Ascending aorta (tissue), 2 donors: ENCODE measurements at regions not wholly inside any gene's neighbourhood (a gene's known extent, or its start where the extent isn't known, plus 50 kb on each side); places are given as distances from the start of the nearest gene placed in this dataset.
A peak's percentile ranks its signal among the peaks of the same experiment; 100 is the strongest.

ENCODE experiments used
- DNase-seq, 2 donors: peaks; one replicate each; pipeline ENCODE4 v3.0.0-alpha.2; 2019; ENCODE audit warnings: low spot score in 2 of 2
- H3K27ac ChIP-seq, 2 donors: fragments of 200-600 bp; sonication (generic); one replicate each; pipeline ENCODE4 v1.5.1; 2016 to 2017; ENCODE audit warnings: mild to moderate bottlenecking in 1 of 2
- H3K27me3 ChIP-seq: fragments of 200-600 bp; sonication (generic); one replicate; pipeline ENCODE4 v1.5.1; 2017
- H3K36me3 ChIP-seq, 2 donors: fragments of 200-600 bp; sonication (generic); one replicate each; pipeline ENCODE4 v1.5.1; 2016
- H3K4me1 ChIP-seq, 2 donors: fragments of 200-600 bp; sonication (generic); one replicate each; pipeline ENCODE4 v1.5.1; 2016 to 2017; ENCODE audit warnings: mild to moderate bottlenecking in 1 of 2
- H3K4me3 ChIP-seq, 2 donors: fragments of 200-600 bp; sonication (generic); one replicate each; pipeline ENCODE4 v1.5.1; 2016 to 2017; ENCODE audit warnings: mild to moderate bottlenecking in 1 of 2
- H3K9me3 ChIP-seq, 2 donors: fragments of 200-600 bp; sonication (generic); one replicate each; pipeline ENCODE4 v1.5.1; 2016
- CTCF ChIP-seq, 3 experiments: fragments of 200-600 bp in 2 of 3; fragments of 450-650 bp in 1 of 3; sonication (generic) in 2 of 3; IDR thresholded peaks; one replicate each; pipeline ENCODE4 v1.5.1; 2016 to 2019; ENCODE audit warnings: antibody characterized with exemption in 3 of 3, mild to moderate bottlenecking in 1 of 3, moderate library complexity in 1 of 3
- intact Hi-C: fragments of 100-400 bp; cut with DNase I; formaldehyde crosslinking; loops from one replicate; pipeline ENCODE4 v1.15.1; 2023

GRCh38 chr6:159107451-159108260 is 61.5 kb upstream of the FNDC1 start:
- no peak overlapping the region for H3K27ac ChIP-seq
- intact Hi-C loops = no loop called here

GRCh38 chr6:159106627-159107241 is 61.9 kb upstream of the TAGAP start:
- H3K4me1 ChIP-seq = no peaks in the 10 kb centered on the region
- no peaks in the 10 kb centered on the region for H3K36me3 ChIP-seq
- H3K4me3 ChIP-seq = peak overlapping the region in 1 of 2 donors; percentile 10
- H3K27me3 ChIP-seq = no peaks in the 10 kb centered on the region
- no peak overlapping the region for H3K27ac ChIP-seq
- intact Hi-C loops = no loop called here
- DNase-seq = no peak
- no peak for TF ChIP-seq CTCF (IDR thresholded peaks at IDR 0.05)
- H3K9me3 ChIP-seq = no peaks in the 10 kb centered on the region

More at GRCh38 chr6:159107451-159108260, 61.5 kb upstream of the FNDC1 start:
- H3K27me3 ChIP-seq = no peaks in the 10 kb centered on the region
- H3K9me3 ChIP-seq = no peaks in the 10 kb centered on the region
- H3K36me3 ChIP-seq = no peaks in the 10 kb centered on the region
- DNase-seq = no peak
- peak overlapping the region in 1 of 2 donors; percentile 10 for H3K4me3 ChIP-seq
- no peaks in the 10 kb centered on the region for H3K4me1 ChIP-seq
- no peak for TF ChIP-seq CTCF (IDR thresholded peaks at IDR 0.05)

GRCh38 chr6:159105716-159106115 is 60.9 kb upstream of the TAGAP start:
- no peak overlapping the region for H3K4me3 ChIP-seq
- intact Hi-C loops = no loop called here
- H3K9me3 ChIP-seq = no peaks in the 10 kb centered on the region

GRCh38 chr6:159104931-159105330 is 60.1 kb upstream of the TAGAP start:
- Histone ChIP-seq H3K9me3 (no peaks in the 10 kb centered on the region), H3K4me1 (no peaks in the 10 kb centered on the region), H3K27ac (no peak overlapping the region), H3K36me3 (no peaks in the 10 kb centered on the region), H3K4me3 (no peak overlapping the region), H3K27me3 (no peaks in the 10 kb centered on the region)
- DNase-seq = no peak
- TF ChIP-seq CTCF (IDR thresholded peaks at IDR 0.05) = no peak
- intact Hi-C loops = loop anchor here (1.0 kb wide), 1 partner anchor 401 kb away; no protein-coding TSS in a partner anchor

More at GRCh38 chr6:159105716-159106115, 60.9 kb upstream of the TAGAP start:
- H3K36me3 ChIP-seq = no peaks in the 10 kb centered on the region
- no peak overlapping the region for H3K27ac ChIP-seq
- no peak for DNase-seq
- H3K27me3 ChIP-seq = no peaks in the 10 kb centered on the region
- H3K4me1 ChIP-seq = no peaks in the 10 kb centered on the region
- no peak for TF ChIP-seq CTCF (IDR thresholded peaks at IDR 0.05)

- intact Hi-C loops = loop anchor here (1.0 kb wide), 1 partner anchor 400 kb away; no protein-coding TSS in a partner anchor
- H3K9me3 ChIP-seq = no peaks in the 10 kb centered on the region
- H3K4me3 ChIP-seq = no peak overlapping the region
- DNase-seq = no peak
- no peaks in the 10 kb centered on the region for H3K4me1 ChIP-seq
- no peaks in the 10 kb centered on the region for H3K36me3 ChIP-seq
- no peak overlapping the region for H3K27ac ChIP-seq
- TF ChIP-seq CTCF (IDR thresholded peaks at IDR 0.05) = peak; percentile 58 to 78 (median 60)
- no peaks in the 10 kb centered on the region for H3K27me3 ChIP-seq
Measured at GRCh38 chr6:159104163-159104925, 59.6 kb upstream of the TAGAP start.
